ENCODE measurements at regions not wholly inside any gene's neighbourhood (a gene's known extent, or its start where the extent isn't known, plus 50 kb on each side); places are given as distances from the start of the nearest gene placed in this dataset.
A peak's percentile ranks its signal among the peaks of the same experiment; 100 is the strongest.

DNA sequence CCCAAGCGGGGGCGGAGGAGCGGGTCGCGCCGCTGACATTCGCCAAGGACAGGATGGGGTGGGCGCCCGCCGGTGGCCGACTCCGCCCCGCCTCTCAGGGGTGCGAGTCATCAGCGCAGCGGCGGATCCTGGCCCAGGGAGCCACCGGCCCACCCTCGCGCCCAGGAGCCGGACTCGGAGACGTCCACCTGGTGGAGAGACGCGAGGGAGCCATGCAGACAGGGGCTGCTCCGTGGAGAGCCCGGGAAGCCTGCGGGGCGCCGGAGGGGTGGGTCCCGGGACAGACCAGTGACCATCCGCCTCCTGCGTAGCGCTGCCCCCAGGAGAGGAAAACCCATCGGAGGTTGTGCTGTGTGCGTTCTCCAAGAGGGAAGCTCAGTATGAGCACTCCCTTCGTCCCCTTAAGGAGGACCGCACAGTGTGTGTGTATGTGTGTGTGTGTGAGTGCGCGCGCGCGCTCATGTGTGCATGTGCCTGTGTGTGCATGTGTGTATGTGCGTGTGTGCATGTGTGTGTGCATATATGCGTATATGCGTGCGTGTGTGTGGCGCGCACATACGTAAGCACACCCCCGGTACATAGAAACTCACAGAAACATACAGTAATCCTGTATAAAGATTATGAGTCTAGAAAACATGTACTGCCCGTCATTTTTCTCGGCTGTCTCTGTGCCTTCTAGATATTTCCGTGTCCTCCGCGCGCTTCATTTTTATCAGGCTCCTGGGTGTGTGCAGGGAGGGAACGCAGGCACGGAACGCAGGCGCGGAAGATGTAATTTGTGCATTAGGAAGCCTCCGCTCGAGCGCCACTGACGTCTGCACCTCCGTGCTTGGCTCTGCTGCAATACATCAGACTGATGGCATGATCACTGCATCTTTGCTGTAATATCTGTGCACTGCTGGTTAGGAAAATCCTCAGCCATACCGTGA lies 158.9 kb downstream of the TBXT start:
- no peak for ATAC-seq
- in situ Hi-C loops (cut with MboI; ENCODE audit: low sequenced_read_pairs in 4 of 4), result no loop called here

DNA sequence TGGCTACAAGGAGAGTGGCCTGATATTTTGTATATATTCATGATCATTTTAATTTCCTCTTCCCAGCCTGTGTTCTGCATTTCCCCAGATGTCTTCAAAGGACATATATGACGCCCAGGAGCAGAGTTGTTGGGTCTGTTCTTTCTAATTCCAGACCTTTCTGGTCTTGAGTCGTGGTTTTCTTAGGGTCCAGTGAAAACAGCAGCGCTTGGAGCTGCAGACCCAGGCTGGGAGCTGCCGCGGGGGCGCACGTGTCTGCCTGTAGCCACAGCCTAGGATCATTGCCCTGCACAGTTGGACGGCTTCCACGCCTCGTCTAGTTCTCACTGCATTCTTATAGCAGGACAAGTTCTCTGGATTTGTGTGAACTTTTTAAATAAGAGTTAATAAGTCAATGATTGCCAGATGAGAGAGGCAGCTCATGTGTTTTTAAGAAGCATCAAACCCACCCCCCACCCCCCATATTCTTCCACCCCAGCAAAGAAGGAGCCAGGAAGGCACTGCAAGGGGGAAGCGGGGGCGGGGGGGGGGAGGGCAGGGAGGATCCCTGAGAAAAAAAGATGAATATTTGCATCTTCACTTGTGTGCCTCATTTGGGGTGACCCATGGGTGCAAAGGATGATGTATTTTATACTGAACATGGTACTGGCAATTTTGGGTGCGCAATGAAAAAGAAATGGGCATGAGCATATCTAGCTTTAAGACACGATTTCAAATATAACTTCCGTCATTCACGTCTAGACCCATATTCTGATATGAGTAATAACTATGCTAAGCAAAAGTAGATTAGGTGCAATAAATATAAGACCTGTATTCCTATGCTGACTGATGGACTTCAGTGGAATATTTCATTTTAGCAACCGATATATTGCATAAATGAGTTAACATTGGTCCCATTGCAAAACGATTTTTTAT lies 160.0 kb downstream of the TBXT start:
- H3K27me3 ChIP-seq, result peaks cover 39 to 63% (median 50%) of the 10 kb centered on the region in 3 donors

More for the DNA sequence above, 158.9 kb downstream of the TBXT start:
- no peak for TF ChIP-seq POLR2A (IDR thresholded peaks at IDR 0.05)
- TF ChIP-seq, protein P1, sequence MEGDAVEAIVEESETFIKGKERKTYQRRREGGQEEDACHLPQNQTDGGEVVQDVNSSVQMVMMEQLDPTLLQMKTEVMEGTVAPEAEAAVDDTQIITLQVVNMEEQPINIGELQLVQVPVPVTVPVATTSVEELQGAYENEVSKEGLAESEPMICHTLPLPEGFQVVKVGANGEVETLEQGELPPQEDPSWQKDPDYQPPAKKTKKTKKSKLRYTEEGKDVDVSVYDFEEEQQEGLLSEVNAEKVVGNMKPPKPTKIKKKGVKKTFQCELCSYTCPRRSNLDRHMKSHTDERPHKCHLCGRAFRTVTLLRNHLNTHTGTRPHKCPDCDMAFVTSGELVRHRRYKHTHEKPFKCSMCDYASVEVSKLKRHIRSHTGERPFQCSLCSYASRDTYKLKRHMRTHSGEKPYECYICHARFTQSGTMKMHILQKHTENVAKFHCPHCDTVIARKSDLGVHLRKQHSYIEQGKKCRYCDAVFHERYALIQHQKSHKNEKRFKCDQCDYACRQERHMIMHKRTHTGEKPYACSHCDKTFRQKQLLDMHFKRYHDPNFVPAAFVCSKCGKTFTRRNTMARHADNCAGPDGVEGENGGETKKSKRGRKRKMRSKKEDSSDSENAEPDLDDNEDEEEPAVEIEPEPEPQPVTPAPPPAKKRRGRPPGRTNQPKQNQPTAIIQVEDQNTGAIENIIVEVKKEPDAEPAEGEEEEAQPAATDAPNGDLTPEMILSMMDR (IDR thresholded peaks at IDR 0.05 in 4 of 5, conservative IDR thresholded peaks at IDR 0.05 in 1 of 5), result no peak
- DNase-seq, result no peak
- intact Hi-C loops (cut with DNase I; ENCODE audit: low total_unique reads), result no loop called here
- Histone ChIP-seq H3K27ac (no peak overlapping the region), H3K36me3 (no peaks in the 10 kb centered on the region), H3K4me3 (peak overlapping the region; percentile 29 to 39 (median 37)), H3K27me3 (peaks cover 39 to 65% (median 50%) of the 10 kb centered on the region in 3 donors), H3K4me1 (peaks cover 8 to 28% of the 10 kb centered on the region in 2 donors), H3K9me3 (no peaks in the 10 kb centered on the region)

DNA sequence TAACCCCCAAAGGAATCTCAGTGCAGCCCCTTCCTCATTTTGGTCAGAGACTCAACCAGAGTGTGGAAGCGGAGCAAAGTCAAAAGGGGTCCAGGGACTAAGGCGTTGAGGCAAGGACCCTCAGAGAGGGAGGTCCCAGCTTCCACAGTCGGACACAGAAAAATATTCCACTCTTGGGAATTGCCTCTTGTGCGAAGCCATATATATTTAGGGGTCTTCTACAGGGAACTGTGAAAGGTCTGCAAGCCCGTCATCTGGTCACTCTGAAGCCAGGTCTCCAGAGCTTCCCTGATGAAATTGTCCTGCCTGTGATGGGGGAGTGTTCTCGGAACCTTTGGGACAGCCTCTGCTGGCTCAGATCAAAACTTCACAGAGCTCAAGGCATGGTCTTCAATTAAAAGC lies 160.8 kb downstream of the TBXT start:
- in situ Hi-C loops (cut with MboI; ENCODE audit: low sequenced_read_pairs in 4 of 4), result no loop called here
- TF ChIP-seq POLR2A (IDR thresholded peaks at IDR 0.05), result no peak
- TF ChIP-seq, protein P1 (IDR thresholded peaks at IDR 0.05 in 4 of 5, conservative IDR thresholded peaks at IDR 0.05 in 1 of 5), result no peak

More for the DNA sequence above, 160.0 kb downstream of the TBXT start:
- Histone ChIP-seq H3K27ac (no peak overlapping the region), H3K4me3 (peak overlapping the region in 3 of 4 donors; percentile 10 to 56 (median 39)), H3K9me3 (no peaks in the 10 kb centered on the region), H3K36me3 (no peaks in the 10 kb centered on the region), H3K4me1 (peaks cover 8 to 28% of the 10 kb centered on the region in 2 donors)
- no peak for TF ChIP-seq POLR2A (IDR thresholded peaks at IDR 0.05)
- TF ChIP-seq, protein P1 (IDR thresholded peaks at IDR 0.05 in 4 of 5, conservative IDR thresholded peaks at IDR 0.05 in 1 of 5), result no peak
- ATAC-seq, result no peak
- no peak for DNase-seq
- in situ Hi-C loops (cut with MboI; ENCODE audit: low sequenced_read_pairs in 4 of 4), result no loop called here
- intact Hi-C loops (cut with DNase I; ENCODE audit: low total_unique reads), result no loop called here

DNA sequence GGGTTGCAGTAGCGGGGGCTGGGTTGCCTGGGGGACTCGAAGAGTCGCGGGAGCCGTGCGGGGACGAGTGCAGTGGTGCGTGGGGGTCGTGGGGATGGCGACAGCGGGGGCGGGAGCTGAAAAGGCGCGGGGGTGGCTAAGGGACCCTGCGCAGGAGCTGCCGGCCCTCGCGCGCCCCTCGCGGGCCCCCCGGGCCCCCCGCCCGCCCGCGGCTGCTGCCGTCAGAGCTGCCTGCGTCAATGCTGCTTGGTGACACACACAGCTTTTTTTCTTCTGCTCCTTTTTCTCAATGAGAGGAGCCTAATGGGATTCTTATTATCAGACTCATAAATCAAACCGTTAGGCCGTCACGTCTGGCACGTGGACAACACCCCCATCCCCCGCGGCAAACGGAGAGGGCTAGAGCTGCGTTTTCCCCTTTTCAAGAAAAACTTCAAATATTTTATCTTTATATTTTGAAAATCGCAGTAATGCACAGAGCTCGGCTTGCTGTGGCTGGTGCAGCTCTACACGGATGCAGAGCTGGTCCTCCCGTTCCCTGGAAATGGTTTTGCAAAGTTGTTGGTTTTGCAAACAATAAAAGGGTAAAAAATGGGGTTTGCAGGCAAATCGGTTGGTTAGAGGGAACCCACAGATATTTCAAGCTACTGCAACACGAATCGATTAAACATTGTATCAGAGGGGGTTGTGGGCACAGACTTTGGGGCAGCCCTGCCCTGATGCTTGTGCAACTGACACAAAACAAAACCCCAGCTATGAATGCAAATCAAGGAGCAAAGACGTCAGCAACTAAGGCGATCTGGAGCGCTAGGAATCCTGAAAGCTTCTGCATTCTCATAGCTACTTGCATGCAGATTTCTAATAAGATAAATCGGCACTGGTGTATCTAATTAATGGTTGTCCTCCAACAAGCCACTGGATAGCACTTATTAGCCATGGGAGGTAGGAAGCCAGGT lies 161.4 kb downstream of the TBXT start:
- no peaks in the 10 kb centered on the region for H3K36me3 ChIP-seq
- H3K27ac ChIP-seq, result peak overlapping the region; percentile 34 to 64 (median 56)
- H3K9me3 ChIP-seq, result no peaks in the 10 kb centered on the region
- peak overlapping the region; percentile 31 to 56 (median 44) for H3K4me3 ChIP-seq
- peaks cover 39 to 53% (median 50%) of the 10 kb centered on the region in 3 donors for H3K27me3 ChIP-seq
- intact Hi-C loops (cut with DNase I; ENCODE audit: low total_unique reads), result loop anchor here (2.0 kb wide), 1 partner anchor 17 kb away; no protein-coding TSS in a partner anchor
- no peak for TF ChIP-seq POLR2A (IDR thresholded peaks at IDR 0.05)
- TF ChIP-seq, protein P1 (IDR thresholded peaks at IDR 0.05 in 4 of 5, conservative IDR thresholded peaks at IDR 0.05 in 1 of 5), result no peak
- in situ Hi-C loops (cut with MboI; ENCODE audit: low sequenced_read_pairs in 4 of 4), result no loop called here
- DNase-seq (no peak), ATAC-seq (peak; percentile 44 to 48)
- peaks cover 8 to 28% of the 10 kb centered on the region in 2 donors for H3K4me1 ChIP-seq

More for the DNA sequence above, 160.8 kb downstream of the TBXT start:
- ATAC-seq, result no peak
- H3K4me3 ChIP-seq, result peak overlapping the region in 2 of 4 donors; percentile 48 to 56
- H3K4me1 ChIP-seq, result peaks cover 8 to 28% of the 10 kb centered on the region in 2 donors
- H3K27ac ChIP-seq, result peak overlapping the region in 1 of 4 donors; percentile 45
- intact Hi-C loops (cut with DNase I; ENCODE audit: low total_unique reads), result no loop called here
- no peaks in the 10 kb centered on the region for H3K36me3 ChIP-seq
- H3K9me3 ChIP-seq, result no peaks in the 10 kb centered on the region
- peaks cover 39 to 58% (median 50%) of the 10 kb centered on the region in 3 donors for H3K27me3 ChIP-seq
- DNase-seq, result no peak

Data from gastrocnemius medialis (tissue), 4 donors.